Caco-2 (cell line): ENCODE measurements at regions not wholly inside any gene's neighbourhood (a gene's known extent, or its start where the extent isn't known, plus 50 kb on each side); places are given as distances from the start of the nearest gene placed in this dataset.
"Not testable (repeated sequence)": the region's sequence is repeated elsewhere in the genome, so short reads cannot be mapped to it uniquely, and the experiment has no call there.

Experiments used
- BruUV-seq: library from RNA; stranded (reverse); fragments of 400-500 nt; replicated peaks from 2 replicates; lab custom pipeline; 2021; lab: Mats Ljungman, UMichigan
- CTCF ChIA-PET: fragments of 300-600 bp; sonication (Branson Sonifier 250); formaldehyde crosslinking; loops from one replicate; lab custom pipeline; 2022; ENCODE audit warnings: antibody characterized with exemption; lab: Charles Lee
- POLR2A ChIA-PET: fragments of 300-600 bp; sonication (Branson Sonifier 250); formaldehyde crosslinking; loops from one replicate; lab custom pipeline; 2022; ENCODE audit warnings: antibody characterized with exemption; lab: Charles Lee
- DNase-seq, 2 experiments: peaks; one replicate each; pipeline versions ENCODE4 v3.0.0 to v3.0.0-alpha.2; 2020 to 2022
- H3K27me3 ChIP-seq: replicated peaks from 2 replicates; pipeline ENCODE4 v1.6.0; 2011; ENCODE audit warnings: low read length; ENCODE audit not compliant: control insufficient read depth, insufficient read depth
- H3K36me3 ChIP-seq: 2 replicates; pipeline ENCODE4 v1.5.1; 2011; ENCODE audit warnings: low read length; ENCODE audit not compliant: control insufficient read depth, insufficient read depth
- H3K4me1 ChIP-seq: fragments of 250-450 bp; sonication (Bioruptor Pico); 2 replicates; pipeline ENCODE4 v1.5.1; 2020; ENCODE audit warnings: mild to moderate bottlenecking
- H3K4me3 ChIP-seq: 2 replicates; pipeline ENCODE4 v1.5.1; 2011; ENCODE audit warnings: low read depth, mild to moderate bottlenecking, control low read depth, low read length
- H3K9me3 ChIP-seq: fragments of 250-450 bp; sonication (Bioruptor Pico); 2 replicates; pipeline ENCODE4 v1.5.1; 2020; ENCODE audit warnings: mild to moderate bottlenecking, moderate library complexity
- H3K27ac Mint-ChIP-seq: one replicate; pipeline ENCODE4 v1.8.0; 2022; ENCODE audit warnings: mixed read lengths; ENCODE audit not compliant: unreplicated experiment
- H3K27me3 Mint-ChIP-seq: one replicate; pipeline ENCODE4 v1.8.0; 2022; ENCODE audit warnings: mixed read lengths; ENCODE audit not compliant: insufficient read depth, unreplicated experiment
- H3K36me3 Mint-ChIP-seq: one replicate; pipeline ENCODE4 v1.8.0; 2022; ENCODE audit warnings: mild to moderate bottlenecking, mixed read lengths; ENCODE audit not compliant: insufficient read depth, unreplicated experiment
- H3K4me1 Mint-ChIP-seq: one replicate; pipeline ENCODE4 v1.8.0; 2022; ENCODE audit warnings: low read depth, mixed read lengths; ENCODE audit not compliant: unreplicated experiment
- H3K4me3 Mint-ChIP-seq: one replicate; pipeline ENCODE4 v1.8.0; 2022; ENCODE audit warnings: mild to moderate bottlenecking, moderate library complexity, mixed read lengths; ENCODE audit not compliant: unreplicated experiment
- H3K9me3 Mint-ChIP-seq: one replicate; pipeline ENCODE4 v1.8.0; 2022; ENCODE audit warnings: mixed read lengths; ENCODE audit not compliant: unreplicated experiment
- intact Hi-C: fragments of 100-400 bp; cut with micrococcal nuclease; formaldehyde crosslinking; loops from one replicate; pipeline ENCODE4 v1.10.0; 2022; ENCODE audit not compliant: unreplicated experiment
- TF ChIP-seq, protein P1 (sequence below), 2 experiments: fragments of 200-600 bp in 1 of 2; IDR thresholded peaks; 1 replicate in 1 of 2; 2 replicates in 1 of 2; pipeline versions ENCODE4 v1.5.1 to v1.8.0; 2011 to 2022; ENCODE audit warnings: antibody characterized with exemption in 1 of 2, control low read depth in 1 of 2, inconsistent platforms in 1 of 2, low read depth in 1 of 2, low read length in 1 of 2, mild to moderate bottlenecking in 1 of 2, moderate library complexity in 1 of 2; ENCODE audit not compliant: insufficient read depth in 1 of 2, severe bottlenecking in 1 of 2, unreplicated experiment in 1 of 2

- DNase-seq = no peak
- H3K27ac Mint-ChIP-seq = no peak overlapping the region
- Histone ChIP-seq H3K9me3 (0 out of 2 replicates have a peak, but pooled peaks cover 3% of the 10 kb centered on the region), H3K4me3 (no peak overlapping the region), H3K36me3 (peaks cover 2% of the 10 kb centered on the region; the same call in 1 of the 2 replicates), H3K27me3 (no peaks in the 10 kb centered on the region), H3K4me1 (no peaks in the 10 kb centered on the region)
- peaks cover 30% of the 10 kb centered on the region for H3K36me3 Mint-ChIP-seq
- H3K4me3 Mint-ChIP-seq = no peak overlapping the region
- H3K9me3 Mint-ChIP-seq = no peaks in the 10 kb centered on the region
- ChIA-PET POLR2A (no interaction called here), CTCF (no interaction called here)
- no TSS peak for BruUV-seq
- no peaks in the 10 kb centered on the region for H3K27me3 Mint-ChIP-seq
- intact Hi-C loops = no loop called here
- H3K4me1 Mint-ChIP-seq = no peaks in the 10 kb centered on the region
- TF ChIP-seq, protein P1, sequence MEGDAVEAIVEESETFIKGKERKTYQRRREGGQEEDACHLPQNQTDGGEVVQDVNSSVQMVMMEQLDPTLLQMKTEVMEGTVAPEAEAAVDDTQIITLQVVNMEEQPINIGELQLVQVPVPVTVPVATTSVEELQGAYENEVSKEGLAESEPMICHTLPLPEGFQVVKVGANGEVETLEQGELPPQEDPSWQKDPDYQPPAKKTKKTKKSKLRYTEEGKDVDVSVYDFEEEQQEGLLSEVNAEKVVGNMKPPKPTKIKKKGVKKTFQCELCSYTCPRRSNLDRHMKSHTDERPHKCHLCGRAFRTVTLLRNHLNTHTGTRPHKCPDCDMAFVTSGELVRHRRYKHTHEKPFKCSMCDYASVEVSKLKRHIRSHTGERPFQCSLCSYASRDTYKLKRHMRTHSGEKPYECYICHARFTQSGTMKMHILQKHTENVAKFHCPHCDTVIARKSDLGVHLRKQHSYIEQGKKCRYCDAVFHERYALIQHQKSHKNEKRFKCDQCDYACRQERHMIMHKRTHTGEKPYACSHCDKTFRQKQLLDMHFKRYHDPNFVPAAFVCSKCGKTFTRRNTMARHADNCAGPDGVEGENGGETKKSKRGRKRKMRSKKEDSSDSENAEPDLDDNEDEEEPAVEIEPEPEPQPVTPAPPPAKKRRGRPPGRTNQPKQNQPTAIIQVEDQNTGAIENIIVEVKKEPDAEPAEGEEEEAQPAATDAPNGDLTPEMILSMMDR (IDR thresholded peaks at IDR 0.05; ENCODE audit: insufficient read depth in 1 of 2, low read depth in 1 of 2, low read length in 1 of 2, severe bottlenecking in 1 of 2, unreplicated experiment in 1 of 2) = no peak
These were observed 91.6 kb upstream of the ODAD2 start for GRCh38 chr10:28090506-28090905.

GRCh38 chr10:28089467-28089866 lies 90.6 kb upstream of the ODAD2 start:
- no peak overlapping the region for H3K4me3 Mint-ChIP-seq

GRCh38 chr10:28087661-28088351 lies 88.9 kb upstream of the ODAD2 start:
- H3K27me3 ChIP-seq = no peaks in the 10 kb centered on the region
- no peak overlapping the region for H3K27ac Mint-ChIP-seq
- DNase-seq = no peak
- BruUV-seq = no TSS peak
- H3K9me3 ChIP-seq = 0 out of 2 replicates have a peak, but pooled peaks cover 3% of the 10 kb centered on the region
- CTCF ChIA-PET = no interaction called here
- peaks cover 4% of the 10 kb centered on the region; the same call in 1 of the 2 replicates for H3K36me3 ChIP-seq
- TF ChIP-seq, protein P1 (IDR thresholded peaks at IDR 0.05; ENCODE audit: insufficient read depth in 1 of 2, low read depth in 1 of 2, low read length in 1 of 2, severe bottlenecking in 1 of 2, unreplicated experiment in 1 of 2) = no peak
- no peaks in the 10 kb centered on the region for H3K4me1 Mint-ChIP-seq
- no peaks in the 10 kb centered on the region for H3K4me1 ChIP-seq
- intact Hi-C loops = no loop called here
- H3K9me3 Mint-ChIP-seq = no peaks in the 10 kb centered on the region
- no peak overlapping the region for H3K4me3 ChIP-seq
- no peaks in the 10 kb centered on the region for H3K27me3 Mint-ChIP-seq
- H3K4me3 Mint-ChIP-seq = no peak overlapping the region
- POLR2A ChIA-PET = no interaction called here
- peaks cover 34% of the 10 kb centered on the region for H3K36me3 Mint-ChIP-seq

More at GRCh38 chr10:28089467-28089866, 90.6 kb upstream of the ODAD2 start:
- Histone ChIP-seq H3K4me1 (no peaks in the 10 kb centered on the region), H3K4me3 (no peak overlapping the region), H3K36me3 (peaks cover 4% of the 10 kb centered on the region; the same call in 1 of the 2 replicates), H3K9me3 (0 out of 2 replicates have a peak, but pooled peaks cover 3% of the 10 kb centered on the region), H3K27me3 (no peaks in the 10 kb centered on the region)
- no TSS peak for BruUV-seq
- no peaks in the 10 kb centered on the region for H3K9me3 Mint-ChIP-seq
- ChIA-PET POLR2A (no interaction called here), CTCF (no interaction called here)
- no peaks in the 10 kb centered on the region for H3K27me3 Mint-ChIP-seq
- no peak for DNase-seq
- TF ChIP-seq, protein P1 (IDR thresholded peaks at IDR 0.05; ENCODE audit: insufficient read depth in 1 of 2, low read depth in 1 of 2, low read length in 1 of 2, severe bottlenecking in 1 of 2, unreplicated experiment in 1 of 2) = no peak
- H3K4me1 Mint-ChIP-seq = no peaks in the 10 kb centered on the region
- no peak overlapping the region for H3K27ac Mint-ChIP-seq
- H3K36me3 Mint-ChIP-seq = peaks cover 33% of the 10 kb centered on the region
- intact Hi-C loops = no loop called here

DNA sequence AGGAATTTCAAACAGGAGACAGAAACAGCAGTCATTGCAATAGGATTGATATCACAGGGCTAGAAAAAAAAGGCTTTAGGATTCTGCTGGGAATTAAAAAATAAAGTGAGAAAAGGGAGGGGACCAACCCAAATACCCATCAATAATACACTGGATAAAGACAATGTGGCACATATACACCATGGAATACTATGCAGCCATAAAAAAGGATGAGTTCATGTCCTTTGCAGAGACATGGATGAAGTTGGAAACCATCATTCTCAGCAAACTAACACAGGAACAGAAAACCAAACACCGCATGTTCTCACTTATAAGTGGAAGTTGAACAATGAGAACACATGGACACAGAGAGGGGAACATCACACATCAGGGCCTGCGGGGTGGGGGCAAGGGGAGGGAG lies 86.9 kb upstream of the ODAD2 start:
- DNase-seq, H3K4me1 ChIP-seq, intact Hi-C loops, H3K27ac Mint-ChIP-seq, H3K9me3 ChIP-seq, H3K27me3 Mint-ChIP-seq, BruUV-seq, H3K4me3 Mint-ChIP-seq, H3K4me1 Mint-ChIP-seq, POLR2A ChIA-PET, H3K27me3 ChIP-seq, H3K4me3 ChIP-seq, CTCF ChIA-PET, H3K9me3 Mint-ChIP-seq, H3K36me3 ChIP-seq: not testable (repeated sequence)
- peaks cover 37% of the 10 kb centered on the region for H3K36me3 Mint-ChIP-seq
